NB4 (cell line): ENCODE measurements at regions not wholly inside any gene's neighbourhood (a gene's known extent, or its start where the extent isn't known, plus 50 kb on each side); places are given as distances from the start of the nearest gene placed in this dataset.

Source experiments
- DNase-seq: peaks from one replicate; pipeline ENCODE4 v3.0.0; 2010; ENCODE audit warnings: low read depth
- H3K4me3 ChIP-seq: one replicate; pipeline ENCODE4 v1.5.1; 2011; ENCODE audit warnings: mild to moderate bottlenecking, low read depth, low read length, moderate library complexity
- CTCF ChIP-seq: IDR thresholded peaks from one replicate; pipeline ENCODE4 v1.5.1; 2012; ENCODE audit warnings: low read depth, low read length
- MAX ChIP-seq: IDR thresholded peaks from 2 replicates; pipeline ENCODE4 v1.6.1; 2011; ENCODE audit warnings: low read depth, low read length
- MYC ChIP-seq: IDR thresholded peaks from 2 replicates; pipeline ENCODE4 v1.6.1; 2011; ENCODE audit warnings: low read depth, low read length
- POLR2A ChIP-seq: IDR thresholded peaks from 2 replicates; pipeline ENCODE4 v1.6.1; 2011; ENCODE audit warnings: mild to moderate bottlenecking; ENCODE audit not compliant: insufficient read length; ENCODE audit errors: extremely low read depth

GRCh38 chr6:145384503-145384902, 350.8 kb downstream of the EPM2A start:
- TF ChIP-seq CTCF, result no peak
- TF ChIP-seq POLR2A, result no peak
- no peak for TF ChIP-seq MAX
- no peak for TF ChIP-seq MYC
- no peak for DNase-seq
- H3K4me3 ChIP-seq, result no peak overlapping the region

GRCh38 chr6:145396499-145396898, 338.8 kb downstream of the EPM2A start:
- no peak overlapping the region for H3K4me3 ChIP-seq
- no peak for DNase-seq
- TF ChIP-seq MAX, result no peak
- TF ChIP-seq POLR2A, result no peak
- TF ChIP-seq MYC, result no peak
- no peak for TF ChIP-seq CTCF

- no peak overlapping the region for H3K4me3 ChIP-seq
- DNase-seq, result no peak
- no peak for TF ChIP-seq MAX
- TF ChIP-seq POLR2A, result no peak
- no peak for TF ChIP-seq MYC
- TF ChIP-seq CTCF, result no peak
Measured at GRCh38 chr6:145400508-145400907, 334.8 kb downstream of the EPM2A start.

- no peak for TF ChIP-seq MYC
- TF ChIP-seq CTCF, result no peak
- TF ChIP-seq POLR2A, result no peak
- TF ChIP-seq MAX, result no peak
- H3K4me3 ChIP-seq, result no peak overlapping the region
- DNase-seq, result no peak
Measured at GRCh38 chr6:145405006-145405551, 330.2 kb downstream of the EPM2A start.

- DNase-seq, result no peak
- TF ChIP-seq MAX (no peak), MYC (no peak), CTCF (no peak), POLR2A (no peak)
- no peak overlapping the region for H3K4me3 ChIP-seq
Measured at GRCh38 chr6:145406783-145407182, 328.5 kb downstream of the EPM2A start.
